Naive thymus-derived CD4-positive, alpha-beta T cell (primary cell): ENCODE measurements at regions not wholly inside any gene's neighbourhood (a gene's known extent, or its start where the extent isn't known, plus 50 kb on each side); places are given as distances from the start of the nearest gene placed in this dataset.

Experiments used
- ATAC-seq: fragments of 150-1000 bp; cut with Tn5 transposase; 2 replicates; pipeline ENCODE4 v1.10.0; 2021; ENCODE audit warnings: mild to moderate bottlenecking, moderate library complexity
- CTCF ChIA-PET: fragments of 350-600 bp; sonication (Branson Sonifier 250); formaldehyde crosslinking; loops from one replicate; lab custom pipeline; 2021; ENCODE audit warnings: antibody characterized with exemption; lab: Charles Lee
- POLR2A ChIA-PET: fragments of 350-600 bp; sonication (Branson Sonifier 250); formaldehyde crosslinking; loops from one replicate; lab custom pipeline; 2021; ENCODE audit warnings: antibody characterized with exemption, inconsistent platforms; lab: Charles Lee
- DNase-seq, 9 donors: peaks; one replicate each; pipeline versions ENCODE4 v3.0.0 to v3.0.0-alpha.2; 2020 to 2022; ENCODE audit warnings: mixed read lengths in 1 of 9
- H3K27ac ChIP-seq: one replicate; pipeline ENCODE4 v1.7.0; 2013; ENCODE audit warnings: mild to moderate bottlenecking, low read depth, low read length, moderate library complexity
- H3K27me3 ChIP-seq, 2 donors: one replicate each; pipeline ENCODE4 v1.7.0; 2013; ENCODE audit warnings: low read length in 2 of 2, mild to moderate bottlenecking in 2 of 2, moderate library complexity in 2 of 2; ENCODE audit not compliant: control insufficient read depth in 2 of 2, insufficient read depth in 2 of 2
- H3K36me3 ChIP-seq, 3 experiments: 1 replicate in 2 of 3; 2 replicates in 1 of 3; pipeline ENCODE4 v1.7.0; 2013; ENCODE audit warnings: low read length in 3 of 3, mild to moderate bottlenecking in 3 of 3, moderate library complexity in 1 of 3; ENCODE audit not compliant: insufficient read depth in 3 of 3, control insufficient read depth in 2 of 3
- H3K4me1 ChIP-seq, 2 donors: one replicate each; pipeline ENCODE4 v1.7.0; 2013; ENCODE audit warnings: low read length in 2 of 2, mild to moderate bottlenecking in 2 of 2, moderate library complexity in 1 of 2; ENCODE audit not compliant: control insufficient read depth in 2 of 2, insufficient read depth in 2 of 2
- H3K4me3 ChIP-seq: 2 replicates; pipeline ENCODE4 v1.7.0; 2013; ENCODE audit warnings: mild to moderate bottlenecking, low read length
- H3K9me3 ChIP-seq, 3 experiments: 1 replicate in 2 of 3; 2 replicates in 1 of 3; pipeline ENCODE4 v1.7.0; 2013; ENCODE audit warnings: low read length in 3 of 3; ENCODE audit not compliant: control insufficient read depth in 2 of 3
- H3K27ac Mint-ChIP-seq, 9 donors: one replicate each; pipeline ENCODE4 v1.8.0; 2020 to 2022; ENCODE audit warnings: mixed read lengths in 9 of 9, mild to moderate bottlenecking in 8 of 9, moderate library complexity in 5 of 9, inconsistent platforms in 2 of 9
- H3K27me3 Mint-ChIP-seq, 5 donors: one replicate each; pipeline ENCODE4 v1.8.0; 2021 to 2022; ENCODE audit warnings: mixed read lengths in 5 of 5, mild to moderate bottlenecking in 1 of 5
- H3K36me3 Mint-ChIP-seq, 5 donors: one replicate each; pipeline ENCODE4 v1.8.0; 2020 to 2022; ENCODE audit warnings: mixed read lengths in 5 of 5, mild to moderate bottlenecking in 3 of 5, inconsistent platforms in 1 of 5
- H3K4me1 Mint-ChIP-seq, 7 donors: one replicate each; pipeline ENCODE4 v1.8.0; 2020 to 2022; ENCODE audit warnings: mixed read lengths in 7 of 7, mild to moderate bottlenecking in 3 of 7, inconsistent platforms in 1 of 7
- H3K4me3 Mint-ChIP-seq, 10 donors: one replicate each; pipeline ENCODE4 v1.8.0; 2020 to 2022; ENCODE audit warnings: mild to moderate bottlenecking in 10 of 10, mixed read lengths in 10 of 10, moderate library complexity in 6 of 10, inconsistent platforms in 2 of 10
- H3K9me3 Mint-ChIP-seq, 11 donors: one replicate each; pipeline ENCODE4 v1.8.0; 2020 to 2022; ENCODE audit warnings: mixed read lengths in 11 of 11, mild to moderate bottlenecking in 4 of 11, inconsistent platforms in 1 of 11, moderate library complexity in 1 of 11
- intact Hi-C, 2 donors: fragments of 100-400 bp; cut with micrococcal nuclease; formaldehyde crosslinking; loops; one replicate each; pipeline ENCODE4 v1.15.1; 2023

GRCh38 chr1:30103708-30104411, 619.5 kb downstream of the MATN1 start:
- H3K4me3 ChIP-seq = no peak overlapping the region
- peaks cover 0 to under 1% of the 10 kb centered on the region in 2 donors for H3K27me3 ChIP-seq
- intact Hi-C loops = no loop called here
- Mint-ChIP-seq H3K36me3 (no peaks in the 10 kb centered on the region), H3K4me1 (no peaks in the 10 kb centered on the region), H3K27ac (no peak overlapping the region), H3K4me3 (no peak overlapping the region), H3K9me3 (no peaks in the 10 kb centered on the region), H3K27me3 (peaks cover 9 to 21% (median 16%) of the 10 kb centered on the region in 5 donors)
- ChIA-PET POLR2A (no interaction called here), CTCF (no interaction called here)
- H3K27ac ChIP-seq = no peak overlapping the region
- no peaks in the 10 kb centered on the region for H3K9me3 ChIP-seq
- DNase-seq (no peak), ATAC-seq (no peak)
- no peaks in the 10 kb centered on the region for H3K36me3 ChIP-seq
- no peaks in the 10 kb centered on the region for H3K4me1 ChIP-seq

GRCh38 chr1:30102605-30103004, 620.8 kb downstream of the MATN1 start:
- Histone ChIP-seq H3K27ac (no peak overlapping the region), H3K36me3 (no peaks in the 10 kb centered on the region), H3K27me3 (no peaks in the 10 kb centered on the region), H3K9me3 (no peaks in the 10 kb centered on the region), H3K4me1 (no peaks in the 10 kb centered on the region), H3K4me3 (no peak overlapping the region)
- ATAC-seq (no peak), DNase-seq (no peak)
- POLR2A ChIA-PET = no interaction called here
- H3K9me3 Mint-ChIP-seq = no peaks in the 10 kb centered on the region
- no peaks in the 10 kb centered on the region for H3K4me1 Mint-ChIP-seq
- no peaks in the 10 kb centered on the region for H3K36me3 Mint-ChIP-seq
- intact Hi-C loops = no loop called here
- CTCF ChIA-PET = no interaction called here
- peaks cover 6 to 13% (median 11%) of the 10 kb centered on the region in 5 donors for H3K27me3 Mint-ChIP-seq
- H3K4me3 Mint-ChIP-seq = no peak overlapping the region
- H3K27ac Mint-ChIP-seq = no peak overlapping the region

- DNase-seq (no peak), ATAC-seq (no peak)
- ChIA-PET CTCF (no interaction called here), POLR2A (no interaction called here)
- H3K9me3 ChIP-seq = no peaks in the 10 kb centered on the region
- Mint-ChIP-seq H3K27me3 (peaks cover 0 to 9% (median 3%) of the 10 kb centered on the region in 5 donors), H3K27ac (no peak overlapping the region), H3K36me3 (no peaks in the 10 kb centered on the region), H3K4me3 (no peak overlapping the region), H3K4me1 (no peaks in the 10 kb centered on the region), H3K9me3 (no peaks in the 10 kb centered on the region)
- no peaks in the 10 kb centered on the region for H3K36me3 ChIP-seq
- no peaks in the 10 kb centered on the region for H3K27me3 ChIP-seq
- H3K27ac ChIP-seq = no peak overlapping the region
- intact Hi-C loops = no loop called here
- H3K4me3 ChIP-seq = no peak overlapping the region
- no peaks in the 10 kb centered on the region for H3K4me1 ChIP-seq
Measured at GRCh38 chr1:30101487-30102227, 621.7 kb downstream of the MATN1 start.

GRCh38 chr1:30101016-30101415, 622.4 kb downstream of the MATN1 start:
- no peaks in the 10 kb centered on the region for H3K36me3 ChIP-seq
- H3K9me3 ChIP-seq = no peaks in the 10 kb centered on the region
- CTCF ChIA-PET = no interaction called here
- Mint-ChIP-seq H3K36me3 (no peaks in the 10 kb centered on the region), H3K4me1 (no peaks in the 10 kb centered on the region), H3K27ac (no peak overlapping the region), H3K4me3 (no peak overlapping the region), H3K27me3 (peaks cover 0 to 9% (median 3%) of the 10 kb centered on the region in 5 donors), H3K9me3 (no peaks in the 10 kb centered on the region)
- no peaks in the 10 kb centered on the region for H3K4me1 ChIP-seq
- H3K27me3 ChIP-seq = no peaks in the 10 kb centered on the region
- DNase-seq = no peak
- POLR2A ChIA-PET = no interaction called here
- ATAC-seq = peak; percentile 18
- H3K27ac ChIP-seq = no peak overlapping the region
- intact Hi-C loops = no loop called here
- no peak overlapping the region for H3K4me3 ChIP-seq

GRCh38 chr1:30100524-30100862, 622.9 kb downstream of the MATN1 start:
- ATAC-seq = no peak
- intact Hi-C loops = no loop called here

GRCh38 chr1:30099587-30100523, 623.5 kb downstream of the MATN1 start:
- intact Hi-C loops = loop anchor here in 1 of 2 donors (5.0 kb wide), 1 partner anchor 392 kb away; no protein-coding TSS in a partner anchor
- H3K4me3 ChIP-seq = no peak overlapping the region
- ATAC-seq = no peak
- H3K9me3 Mint-ChIP-seq = no peaks in the 10 kb centered on the region
- ChIA-PET CTCF (no interaction called here), POLR2A (no interaction called here)
- DNase-seq = no peak
- no peaks in the 10 kb centered on the region for H3K36me3 Mint-ChIP-seq
- H3K36me3 ChIP-seq = no peaks in the 10 kb centered on the region
- H3K27me3 ChIP-seq = no peaks in the 10 kb centered on the region
- no peak overlapping the region for H3K27ac ChIP-seq
- H3K27me3 Mint-ChIP-seq = peaks cover 0 to 4% (median 3%) of the 10 kb centered on the region in 5 donors
- no peak overlapping the region for H3K4me3 Mint-ChIP-seq
- no peaks in the 10 kb centered on the region for H3K9me3 ChIP-seq
- no peaks in the 10 kb centered on the region for H3K4me1 ChIP-seq
- H3K27ac Mint-ChIP-seq = no peak overlapping the region
- H3K4me1 Mint-ChIP-seq = no peaks in the 10 kb centered on the region

More at GRCh38 chr1:30100524-30100862, 622.9 kb downstream of the MATN1 start:
- H3K4me1 ChIP-seq = no peaks in the 10 kb centered on the region
- POLR2A ChIA-PET = no interaction called here
- H3K36me3 Mint-ChIP-seq = no peaks in the 10 kb centered on the region
- H3K36me3 ChIP-seq = no peaks in the 10 kb centered on the region
- H3K27me3 ChIP-seq = no peaks in the 10 kb centered on the region
- H3K4me1 Mint-ChIP-seq = no peaks in the 10 kb centered on the region
- peaks cover 0 to 8% (median 3%) of the 10 kb centered on the region in 5 donors for H3K27me3 Mint-ChIP-seq
- no peaks in the 10 kb centered on the region for H3K9me3 ChIP-seq
- CTCF ChIA-PET = no interaction called here
- DNase-seq = no peak
- H3K27ac ChIP-seq = no peak overlapping the region
- no peak overlapping the region for H3K27ac Mint-ChIP-seq
- no peak overlapping the region for H3K4me3 ChIP-seq
- no peaks in the 10 kb centered on the region for H3K9me3 Mint-ChIP-seq
- no peak overlapping the region for H3K4me3 Mint-ChIP-seq
